OCI-LY7 (cell line): ENCODE measurements at regions not wholly inside any gene's neighbourhood (a gene's known extent, or its start where the extent isn't known, plus 50 kb on each side); places are given as distances from the start of the nearest gene placed in this dataset.

Source experiments
- BruUV-seq: library from RNA; stranded (reverse); fragments of 400-500 nt; replicated peaks from 2 replicates; lab custom pipeline; 2021; lab: Mats Ljungman, UMichigan
- CTCF ChIA-PET: fragments of 300-600 bp; sonication (Branson Sonifier 250); formaldehyde crosslinking; loops from one replicate; lab custom pipeline; 2022; ENCODE audit warnings: antibody characterized with exemption; ENCODE audit not compliant: unreplicated experiment; lab: Charles Lee
- POLR2A ChIA-PET: fragments of 300-600 bp; sonication (Branson Sonifier 250); formaldehyde crosslinking; loops from one replicate; lab custom pipeline; 2022; ENCODE audit warnings: antibody characterized with exemption; lab: Charles Lee
- DNase-seq: peaks from one replicate; pipeline ENCODE4 v3.0.0-alpha.2; 2015; ENCODE audit warnings: low spot score
- H2AFZ ChIP-seq: fragments of 200-600 bp; sonication (generic), shearing (Covaris generic); 2 replicates; pipeline ENCODE4 v1.6.1; 2014; ENCODE audit warnings: mild to moderate bottlenecking, antibody characterized with exemption, low read length, moderate library complexity
- H3K27ac ChIP-seq: fragments of 200-600 bp; sonication (generic); 2 replicates; pipeline ENCODE4 v1.5.1; 2014; ENCODE audit warnings: mixed run types, low read depth, mild to moderate bottlenecking, moderate library complexity, low read length, inconsistent platforms; ENCODE audit not compliant: poor library complexity, severe bottlenecking
- H3K36me3 ChIP-seq: fragments of 200-600 bp; sonication (generic); 2 replicates; pipeline ENCODE4 v1.6.1; 2014; ENCODE audit warnings: mild to moderate bottlenecking, antibody characterized with exemption, low read length, moderate library complexity, mixed read lengths; ENCODE audit not compliant: insufficient read depth
- H3K4me1 ChIP-seq: fragments of 200-600 bp; sonication (generic); 2 replicates; pipeline ENCODE4 v1.5.1; 2014; ENCODE audit warnings: mild to moderate bottlenecking, low read length; ENCODE audit not compliant: insufficient read depth, poor library complexity, severe bottlenecking
- H3K4me2 ChIP-seq: fragments of 200-600 bp; sonication (generic); 2 replicates; pipeline ENCODE4 v1.6.1; 2014; ENCODE audit warnings: mild to moderate bottlenecking, low read length
- H3K4me3 ChIP-seq: fragments of 200-600 bp; sonication (generic); 2 replicates; pipeline ENCODE4 v1.5.1; 2014; ENCODE audit warnings: mild to moderate bottlenecking, low read depth, low read length; ENCODE audit not compliant: poor library complexity, severe bottlenecking
- H3K79me2 ChIP-seq: fragments of 200-600 bp; sonication (generic); 2 replicates; pipeline ENCODE4 v1.6.1; 2016; ENCODE audit warnings: low read depth, mild to moderate bottlenecking, low read length, moderate library complexity, mixed read lengths; ENCODE audit not compliant: insufficient read depth
- H3K9me2 ChIP-seq: fragments of 200-600 bp; sonication (generic); 2 replicates; pipeline ENCODE4 v1.6.1; 2016; ENCODE audit warnings: mild to moderate bottlenecking, low read length, mixed read lengths; ENCODE audit not compliant: insufficient read depth
- H3K9me3 ChIP-seq: fragments of 200-600 bp; sonication (generic); 2 replicates; pipeline ENCODE4 v1.6.1; 2014; ENCODE audit warnings: mild to moderate bottlenecking, mixed run types, low read length, mixed read lengths
- H4K20me1 ChIP-seq: fragments of 200-600 bp; sonication (generic); 2 replicates; pipeline ENCODE4 v1.6.1; 2014; ENCODE audit warnings: mild to moderate bottlenecking, antibody characterized with exemption, low read length, moderate library complexity, mixed read lengths; ENCODE audit not compliant: insufficient read depth
- EZH2phosphoT487 ChIP-seq: fragments of 200-600 bp; sonication (generic); IDR thresholded peaks from 2 replicates; pipeline ENCODE4 v1.6.1; 2018; ENCODE audit warnings: low read depth, borderline replicate concordance, mild to moderate bottlenecking, mixed run types, antibody characterized with exemption, low read length, moderate library complexity, mixed read lengths
- intact Hi-C: fragments of 100-400 bp; cut with micrococcal nuclease; formaldehyde crosslinking; loops from one replicate; pipeline ENCODE4 v1.10.0; 2022; ENCODE audit not compliant: unreplicated experiment
- TF ChIP-seq, protein P1 (sequence below): fragments of 200-600 bp; sonication (generic); conservative IDR thresholded peaks from 2 replicates; pipeline ENCODE4 v1.5.1; 2014; ENCODE audit warnings: mild to moderate bottlenecking, antibody characterized with exemption, low read length, moderate library complexity, mixed read lengths

DNA sequence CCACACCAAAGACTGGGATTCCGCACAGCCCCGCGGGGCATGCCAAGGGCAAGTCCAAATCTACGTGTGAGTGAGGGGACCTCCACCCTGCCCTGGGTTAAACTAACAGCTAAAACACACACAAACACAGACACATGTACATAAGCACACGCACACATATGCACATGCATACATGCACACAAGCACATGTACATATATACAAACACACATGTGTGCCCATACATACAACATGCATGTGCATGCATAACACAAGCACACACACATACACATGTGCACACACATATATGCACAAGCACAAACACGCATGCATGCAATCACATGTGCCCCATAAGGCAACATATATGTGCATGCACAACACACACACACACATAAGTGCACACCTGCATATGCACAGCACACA, 136.7 kb downstream of the SOX1 start:
- TF ChIP-seq EZH2phosphoT487 = no peak
- TF ChIP-seq, protein P1, sequence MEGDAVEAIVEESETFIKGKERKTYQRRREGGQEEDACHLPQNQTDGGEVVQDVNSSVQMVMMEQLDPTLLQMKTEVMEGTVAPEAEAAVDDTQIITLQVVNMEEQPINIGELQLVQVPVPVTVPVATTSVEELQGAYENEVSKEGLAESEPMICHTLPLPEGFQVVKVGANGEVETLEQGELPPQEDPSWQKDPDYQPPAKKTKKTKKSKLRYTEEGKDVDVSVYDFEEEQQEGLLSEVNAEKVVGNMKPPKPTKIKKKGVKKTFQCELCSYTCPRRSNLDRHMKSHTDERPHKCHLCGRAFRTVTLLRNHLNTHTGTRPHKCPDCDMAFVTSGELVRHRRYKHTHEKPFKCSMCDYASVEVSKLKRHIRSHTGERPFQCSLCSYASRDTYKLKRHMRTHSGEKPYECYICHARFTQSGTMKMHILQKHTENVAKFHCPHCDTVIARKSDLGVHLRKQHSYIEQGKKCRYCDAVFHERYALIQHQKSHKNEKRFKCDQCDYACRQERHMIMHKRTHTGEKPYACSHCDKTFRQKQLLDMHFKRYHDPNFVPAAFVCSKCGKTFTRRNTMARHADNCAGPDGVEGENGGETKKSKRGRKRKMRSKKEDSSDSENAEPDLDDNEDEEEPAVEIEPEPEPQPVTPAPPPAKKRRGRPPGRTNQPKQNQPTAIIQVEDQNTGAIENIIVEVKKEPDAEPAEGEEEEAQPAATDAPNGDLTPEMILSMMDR = no peak
- H3K4me3 ChIP-seq = no peak overlapping the region
- intact Hi-C loops = no loop called here
- ChIA-PET CTCF (no interaction called here), POLR2A (no interaction called here)
- H3K36me3 ChIP-seq = no peaks in the 10 kb centered on the region
- no peak overlapping the region for H3K4me2 ChIP-seq
- BruUV-seq = no TSS peak
- H3K79me2 ChIP-seq = no peaks in the 10 kb centered on the region
- no peak overlapping the region for H3K27ac ChIP-seq
- H3K9me3 ChIP-seq = no peaks in the 10 kb centered on the region
- H3K4me1 ChIP-seq = no peaks in the 10 kb centered on the region
- H3K9me2 ChIP-seq = no peaks in the 10 kb centered on the region
- DNase-seq = no peak
- no peak overlapping the region for H2AFZ ChIP-seq
- no peaks in the 10 kb centered on the region for H4K20me1 ChIP-seq

DNA sequence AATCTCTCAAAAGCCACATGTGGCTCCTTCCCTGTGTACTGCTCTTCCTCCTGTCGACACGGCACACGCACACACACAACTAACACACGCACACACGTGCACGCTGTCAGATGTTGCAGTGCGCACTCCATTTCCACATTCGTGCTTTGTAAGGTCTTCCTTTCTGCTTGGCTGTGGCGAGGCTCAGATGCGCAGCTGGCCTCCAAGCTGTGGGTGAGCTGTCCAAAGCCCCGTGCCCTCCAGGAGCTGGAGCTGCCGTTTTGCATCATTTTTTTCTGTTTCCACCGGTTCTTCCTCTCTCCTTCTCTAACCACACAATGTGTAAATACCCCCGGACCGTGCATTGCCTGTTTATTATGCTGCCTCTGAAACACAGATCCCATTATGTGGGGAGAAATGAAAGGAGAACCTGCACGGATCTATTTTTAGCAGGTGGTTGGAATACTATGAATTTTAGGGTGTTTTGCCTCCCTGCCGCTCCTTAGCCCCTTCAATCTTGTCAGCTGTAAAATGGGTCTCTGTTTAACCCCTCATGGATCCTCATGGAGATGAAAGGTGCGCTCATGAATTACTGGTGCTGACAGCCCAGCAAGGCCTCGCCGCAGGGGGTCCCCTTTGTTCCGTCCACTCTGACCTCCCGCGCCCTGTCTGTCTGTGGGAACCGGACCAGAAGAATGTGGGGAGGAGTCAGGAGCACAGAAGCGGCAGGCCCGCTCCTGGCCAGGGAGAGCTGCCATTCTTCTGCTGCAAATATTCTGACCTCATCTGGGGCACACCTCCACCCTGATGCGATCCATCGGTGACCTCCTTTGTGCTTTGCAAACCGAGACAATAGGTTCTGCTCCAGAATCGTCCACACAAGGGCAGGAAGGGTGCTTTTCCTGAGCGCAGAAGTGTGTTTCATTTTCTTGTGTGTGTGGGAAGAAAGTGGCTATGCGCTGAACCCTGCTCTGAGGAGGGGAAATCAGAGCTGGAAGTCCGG, 137.7 kb downstream of the SOX1 start:
- Histone ChIP-seq H3K27ac (no peak overlapping the region), H2AFZ (no peak overlapping the region), H3K4me3 (no peak overlapping the region), H3K9me3 (no peaks in the 10 kb centered on the region), H3K4me1 (no peaks in the 10 kb centered on the region), H3K4me2 (no peak overlapping the region), H4K20me1 (no peaks in the 10 kb centered on the region), H3K9me2 (no peaks in the 10 kb centered on the region), H3K36me3 (no peaks in the 10 kb centered on the region), H3K79me2 (no peaks in the 10 kb centered on the region)
- CTCF ChIA-PET = no interaction called here
- TF ChIP-seq, protein P1 = no peak
- TF ChIP-seq EZH2phosphoT487 = no peak
- intact Hi-C loops = no loop called here
- BruUV-seq = no TSS peak
- DNase-seq = no peak
- POLR2A ChIA-PET = no interaction called here

- CTCF ChIA-PET = no interaction called here
- no TSS peak for BruUV-seq
- Histone ChIP-seq H3K27ac (no peak overlapping the region), H3K36me3 (no peaks in the 10 kb centered on the region), H3K4me1 (no peaks in the 10 kb centered on the region), H3K79me2 (no peaks in the 10 kb centered on the region), H3K4me3 (no peak overlapping the region), H3K9me2 (no peaks in the 10 kb centered on the region), H3K4me2 (no peak overlapping the region), H3K9me3 (no peaks in the 10 kb centered on the region), H4K20me1 (no peaks in the 10 kb centered on the region), H2AFZ (no peak overlapping the region)
- intact Hi-C loops = no loop called here
- no peak for TF ChIP-seq EZH2phosphoT487
- TF ChIP-seq, protein P1 = no peak
- no peak for DNase-seq
- POLR2A ChIA-PET = no interaction called here
These were observed 139.0 kb downstream of the SOX1 start for GRCh38 chr13:112205990-112206389.
